HEK293 (cell line): ENCODE measurements at regions not wholly inside any gene's neighbourhood (a gene's known extent, or its start where the extent isn't known, plus 50 kb on each side); places are given as distances from the start of the nearest gene placed in this dataset.

ENCODE experiments used
- CTCF ChIA-PET: fragments of 350-600 bp; formaldehyde crosslinking; extraction: SDS; loops from one replicate; lab custom pipeline; 2021; ENCODE audit warnings: antibody characterized with exemption; lab: Yijun Ruan, JAX
- POLR2A ChIA-PET: fragments of 300-600 bp; formaldehyde crosslinking; extraction: SDS; loops from one replicate; lab custom pipeline; 2020; ENCODE audit warnings: antibody characterized with exemption, inconsistent platforms; lab: Yijun Ruan, JAX
- H3K27ac ChIP-seq: fragments of 200-500 bp; sonication (Bioruptor generic); 2 replicates; pipeline ENCODE4 v1.5.1; 2014; ENCODE audit warnings: low read depth, low read length, control low read depth, inconsistent platforms; ENCODE audit errors: extremely low read depth
- H3K36me3 ChIP-seq, 2 experiments: fragments of 200-500 bp in 1 of 2; sonication (Bioruptor generic) in 1 of 2; 1 replicate in 1 of 2; 2 replicates in 1 of 2; pipeline ENCODE4 v1.5.1; 2014 to 2017; ENCODE audit warnings: inconsistent platforms in 2 of 2, low read length in 2 of 2; ENCODE audit not compliant: control insufficient read depth in 2 of 2, insufficient read depth in 1 of 2
- H3K4me1 ChIP-seq: fragments of 200-500 bp; sonication (Bioruptor generic); 2 replicates; pipeline ENCODE4 v1.5.1; 2014; ENCODE audit warnings: mild to moderate bottlenecking, low read length, inconsistent platforms; ENCODE audit not compliant: control insufficient read depth, insufficient read depth
- H3K4me3 ChIP-seq: 2 replicates; pipeline ENCODE4 v1.5.1; 2011; ENCODE audit warnings: low read depth, mild to moderate bottlenecking, control low read depth, low read length, moderate library complexity
- H3K9me3 ChIP-seq: fragments of 200-500 bp; sonication (Bioruptor generic); 2 replicates; pipeline ENCODE4 v1.5.1; 2014; ENCODE audit warnings: low read depth, low read length, inconsistent platforms; ENCODE audit not compliant: control insufficient read depth, insufficient read depth
- BCL11B ChIP-seq: fragments of 450-650 bp; formaldehyde crosslinking; IDR thresholded peaks from 2 replicates; pipeline ENCODE4 v1.5.1; 2016; ENCODE audit warnings: low read depth, missing biosample characterization, missing genetic modification characterization
- GLI4 ChIP-seq: fragments of 450-650 bp; formaldehyde crosslinking; IDR thresholded peaks from 2 replicates; pipeline ENCODE4 v1.5.1; 2016; ENCODE audit warnings: missing biosample characterization, missing genetic modification characterization
- KLF10 ChIP-seq: fragments of 450-650 bp; IDR thresholded peaks from 2 replicates; pipeline ENCODE4 v1.5.1; 2018; ENCODE audit warnings: missing biosample characterization, mild to moderate bottlenecking, missing genetic modification characterization
- REST ChIP-seq: fragments of 450-650 bp; formaldehyde crosslinking; IDR thresholded peaks from 2 replicates; pipeline ENCODE4 v1.5.1; 2016; ENCODE audit warnings: missing biosample characterization, missing genetic modification characterization
- TRIM28 ChIP-seq: IDR thresholded peaks from 2 replicates; pipeline ENCODE4 v1.6.1; 2011; ENCODE audit warnings: low read length, control low read depth, borderline replicate concordance
- ZBTB44 ChIP-seq: fragments of 450-650 bp; IDR thresholded peaks from 2 replicates; pipeline ENCODE4 v1.5.1; 2018; ENCODE audit warnings: missing biosample characterization, mild to moderate bottlenecking, missing genetic modification characterization
- ZBTB48 ChIP-seq: fragments of 450-650 bp; formaldehyde crosslinking; IDR thresholded peaks from 2 replicates; pipeline ENCODE4 v1.5.1; 2016; ENCODE audit warnings: missing biosample characterization, missing genetic modification characterization
- ZEB2 ChIP-seq: fragments of 450-650 bp; formaldehyde crosslinking; IDR thresholded peaks from 2 replicates; pipeline ENCODE4 v1.5.1; 2016; ENCODE audit warnings: missing biosample characterization, missing genetic modification characterization
- ZNF121 ChIP-seq: fragments of 450-650 bp; formaldehyde crosslinking; IDR thresholded peaks from 2 replicates; pipeline ENCODE4 v1.5.1; 2016; ENCODE audit warnings: missing biosample characterization, missing genetic modification characterization
- ZNF132 ChIP-seq: fragments of 450-650 bp; formaldehyde crosslinking; IDR thresholded peaks from 2 replicates; pipeline ENCODE4 v1.5.1; 2017; ENCODE audit warnings: missing biosample characterization, missing genetic modification characterization, borderline replicate concordance
- ZNF510 ChIP-seq: fragments of 450-650 bp; formaldehyde crosslinking; IDR thresholded peaks from 2 replicates; pipeline ENCODE4 v1.5.1; 2018; ENCODE audit warnings: mild to moderate bottlenecking, missing genetic modification characterization, missing biosample characterization; ENCODE audit not compliant: insufficient replicate concordance
- ZNF549 ChIP-seq: fragments of 450-650 bp; IDR thresholded peaks from 2 replicates; pipeline ENCODE4 v1.5.1; 2018; ENCODE audit warnings: missing biosample characterization, missing genetic modification characterization, mild to moderate bottlenecking, inconsistent platforms, moderate library complexity
- ZNF571 ChIP-seq: fragments of 450-650 bp; formaldehyde crosslinking; IDR thresholded peaks from 2 replicates; pipeline ENCODE4 v1.5.0; 2017; ENCODE audit warnings: missing biosample characterization, missing genetic modification characterization
- ZNF596 ChIP-seq: fragments of 450-650 bp; IDR thresholded peaks from 2 replicates; pipeline ENCODE4 v1.5.0; 2018; ENCODE audit warnings: missing biosample characterization, mild to moderate bottlenecking, missing genetic modification characterization, moderate library complexity
- ZNF624 ChIP-seq: fragments of 450-650 bp; formaldehyde crosslinking; IDR thresholded peaks from 2 replicates; pipeline ENCODE4 v1.5.1; 2017; ENCODE audit warnings: missing biosample characterization, missing genetic modification characterization
- ZNF701 ChIP-seq: fragments of 450-650 bp; formaldehyde crosslinking; IDR thresholded peaks from 2 replicates; pipeline ENCODE4 v1.5.1; 2016; ENCODE audit warnings: missing biosample characterization, missing genetic modification characterization
- ZNF707 ChIP-seq: fragments of 450-650 bp; formaldehyde crosslinking; IDR thresholded peaks from 2 replicates; pipeline ENCODE4 v1.5.1; 2016; ENCODE audit warnings: missing biosample characterization, missing genetic modification characterization
- ZNF777 ChIP-seq: fragments of 450-650 bp; formaldehyde crosslinking; IDR thresholded peaks from 2 replicates; pipeline ENCODE4 v1.5.1; 2017; ENCODE audit warnings: missing biosample characterization, missing genetic modification characterization, borderline replicate concordance

GRCh38 chr2:150232871-150233270, 254.6 kb downstream of the RND3 start:
- TF ChIP-seq ZEB2 (no peak), ZNF121 (tag by site-specific recombination) (no peak), ZNF777 (tag by site-specific recombination) (no peak), ZNF510 (tag by site-specific recombination) (no peak), TRIM28 (no peak)
- TF ChIP-seq, all 188 proteins: peak for 0
- Histone ChIP-seq H3K4me1 (no peaks in the 10 kb centered on the region; the same call in 1 of the 2 replicates), H3K9me3 (no peaks in the 10 kb centered on the region), H3K4me3 (no peak overlapping the region), H3K27ac (no peak overlapping the region), H3K36me3 (no peaks in the 10 kb centered on the region)
- ChIA-PET CTCF (no interaction called here), POLR2A (no interaction called here)

- TF ChIP-seq KLF10 (tag by site-specific recombination): no peak
- TF ChIP-seq, all 188 proteins: peak for 0
- Histone ChIP-seq H3K4me3 (no peak overlapping the region), H3K4me1 (no peaks in the 10 kb centered on the region; the same call in 1 of the 2 replicates), H3K36me3 (no peaks in the 10 kb centered on the region), H3K27ac (no peak overlapping the region), H3K9me3 (no peaks in the 10 kb centered on the region)
- ChIA-PET POLR2A (no interaction called here), CTCF (no interaction called here)
Observed at GRCh38 chr2:150232321-150232720, 255.1 kb downstream of the RND3 start.

- no peak overlapping the region for H3K27ac ChIP-seq
- no peak overlapping the region for H3K4me3 ChIP-seq
- H3K4me1 ChIP-seq: no peaks in the 10 kb centered on the region; the same call in 1 of the 2 replicates
- no peaks in the 10 kb centered on the region for H3K36me3 ChIP-seq
- TF ChIP-seq ZNF571 (tag by site-specific recombination): no peak
- ChIA-PET POLR2A (no interaction called here), CTCF (no interaction called here)
- no peaks in the 10 kb centered on the region for H3K9me3 ChIP-seq
Observed at GRCh38 chr2:150230616-150231015, 256.9 kb downstream of the RND3 start.

GRCh38 chr2:150230004-150230403, 257.5 kb downstream of the RND3 start:
- CTCF ChIA-PET: no interaction called here

GRCh38 chr2:150228936-150229335, 258.5 kb downstream of the RND3 start:
- Histone ChIP-seq H3K4me1 (no peaks in the 10 kb centered on the region; the same call in 1 of the 2 replicates), H3K27ac (no peak overlapping the region), H3K36me3 (no peaks in the 10 kb centered on the region), H3K4me3 (no peak overlapping the region), H3K9me3 (no peaks in the 10 kb centered on the region)
- no peak for TF ChIP-seq ZNF132
- CTCF ChIA-PET: no interaction called here
- POLR2A ChIA-PET: no interaction called here

More at GRCh38 chr2:150230004-150230403, 257.5 kb downstream of the RND3 start:
- Histone ChIP-seq H3K9me3 (no peaks in the 10 kb centered on the region), H3K27ac (no peak overlapping the region), H3K4me1 (no peaks in the 10 kb centered on the region; the same call in 1 of the 2 replicates), H3K4me3 (no peak overlapping the region), H3K36me3 (no peaks in the 10 kb centered on the region)
- TF ChIP-seq ZNF701 (no peak), BCL11B (no peak), ZBTB48 (no peak)
- POLR2A ChIA-PET: no interaction called here

- H3K27ac ChIP-seq: no peak overlapping the region
- H3K4me1 ChIP-seq: no peaks in the 10 kb centered on the region; the same call in 1 of the 2 replicates
- ChIA-PET CTCF (no interaction called here), POLR2A (no interaction called here)
- no peaks in the 10 kb centered on the region for H3K36me3 ChIP-seq
- H3K4me3 ChIP-seq: no peak overlapping the region
- H3K9me3 ChIP-seq: no peaks in the 10 kb centered on the region
- TF ChIP-seq ZNF549 (tag by site-specific recombination): no peak
- TF ChIP-seq ZNF571 (tag by site-specific recombination): no peak
- TF ChIP-seq ZNF624 (tag by site-specific recombination): no peak
- no peak for TF ChIP-seq ZBTB44
- TF ChIP-seq KLF10 (tag by site-specific recombination): no peak
- no peak for TF ChIP-seq ZNF596
- no peak for TF ChIP-seq REST (tag by site-specific recombination)
- no peak for TF ChIP-seq GLI4 (tag by site-specific recombination)
- TF ChIP-seq ZNF707: no peak
Observed at GRCh38 chr2:150225030-150225429, 262.4 kb downstream of the RND3 start.
